ENCODE measurements at regions not wholly inside any gene's neighbourhood (a gene's known extent, or its start where the extent isn't known, plus 50 kb on each side); places are given as distances from the start of the nearest gene placed in this dataset.
A peak's percentile ranks its signal among the peaks of the same experiment; 100 is the strongest.

DNA sequence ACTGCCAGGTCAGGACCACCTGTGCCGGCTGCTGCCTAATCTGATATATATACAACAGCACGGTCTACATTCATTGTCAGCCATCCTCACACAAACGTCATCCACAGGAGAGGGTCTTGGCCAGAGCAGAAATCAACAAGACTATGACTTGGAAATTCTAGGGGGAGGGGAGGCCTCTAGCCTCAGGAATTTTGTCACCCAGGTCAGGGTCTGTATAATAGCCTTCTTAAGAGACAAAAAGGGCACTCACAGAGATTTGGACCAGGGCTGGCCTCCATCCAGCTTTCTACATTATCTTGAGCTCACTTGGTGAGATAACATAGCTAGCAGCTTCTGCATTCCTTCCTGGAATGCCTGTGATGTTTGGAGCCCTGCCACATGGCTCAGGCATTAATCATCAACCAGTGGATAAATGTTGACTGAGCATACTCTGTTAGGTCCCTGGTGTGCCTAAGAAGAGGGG lies 50.4 kb upstream of the CTIF start:
- peak; percentile 92 for DNase-seq (ENCODE audit: low spot score)

- DNase-seq (ENCODE audit: low spot score): no peak
Observed at GRCh38 chr18:48486754-48487153, 52.1 kb upstream of the CTIF start.

- DNase-seq (ENCODE audit: low spot score): no peak
Observed at GRCh38 chr18:48485828-48486405, 52.9 kb upstream of the CTIF start.

DNA sequence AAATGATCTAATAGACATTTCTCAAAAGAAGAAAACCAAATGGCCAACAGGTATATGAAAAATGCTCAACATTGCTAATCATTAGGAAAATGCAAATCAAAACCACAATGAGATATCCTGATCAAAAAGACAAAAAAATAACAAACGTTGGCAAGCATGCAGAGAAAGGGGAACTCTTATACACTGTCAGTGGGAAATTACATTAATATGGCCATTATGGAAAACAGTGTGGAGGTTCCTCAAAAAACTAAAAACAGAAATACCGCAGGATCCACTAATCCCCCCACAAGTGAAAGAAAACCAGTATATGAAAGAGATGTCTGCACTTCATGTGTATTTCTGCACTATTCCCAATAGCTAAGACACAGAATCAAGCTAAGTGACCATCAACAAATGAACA lies 57.7 kb upstream of the CTIF start:
- no peak for DNase-seq (ENCODE audit: low spot score)

DNA sequence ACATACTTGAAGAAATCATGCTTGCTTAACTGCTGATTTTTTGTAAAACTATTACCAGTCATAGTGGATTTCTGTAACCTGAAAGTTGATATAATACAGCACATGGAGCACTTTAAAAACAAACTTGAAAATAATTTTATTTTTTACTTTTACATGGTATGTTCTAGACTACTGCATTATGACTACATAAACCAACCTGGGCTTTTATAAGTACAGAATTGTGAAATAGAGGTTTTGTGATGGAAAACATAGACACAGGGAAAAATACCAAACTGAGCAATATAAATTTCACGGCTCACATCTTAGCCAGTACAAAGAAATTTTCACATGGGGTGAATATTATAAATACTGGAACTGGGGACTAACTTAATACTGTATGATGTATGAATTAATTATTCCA lies 59.3 kb upstream of the CTIF start:
- no peak for DNase-seq (ENCODE audit: low spot score)

GRCh38 chr18:48477348-48477747 lies 61.5 kb upstream of the CTIF start:
- no peak for DNase-seq (ENCODE audit: low spot score)

DNA sequence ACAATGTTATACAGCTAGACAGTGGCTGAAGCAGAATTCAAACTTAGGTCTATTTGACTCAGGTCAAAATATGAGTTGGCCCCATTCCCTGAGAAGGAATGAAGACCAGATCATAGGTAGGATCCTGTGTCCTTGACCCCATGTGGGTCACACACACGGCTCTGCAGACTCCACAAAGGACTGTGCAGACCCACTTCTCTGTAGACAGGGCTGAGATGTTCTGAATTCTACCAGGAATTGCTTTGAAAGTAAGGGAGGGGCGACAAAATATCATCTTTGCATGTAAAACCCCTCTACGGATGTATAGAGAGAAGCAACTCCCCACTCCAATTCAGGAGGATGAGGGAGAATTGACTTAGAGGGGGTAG lies 62.3 kb upstream of the CTIF start:
- DNase-seq (ENCODE audit: low spot score): no peak

- DNase-seq (ENCODE audit: low spot score): peak; percentile 84
Observed at GRCh38 chr18:48475635-48476549, 62.9 kb upstream of the CTIF start.

- DNase-seq (ENCODE audit: low spot score): no peak
Observed at GRCh38 chr18:48473816-48474215, 64.6 kb upstream of the ZBTB7C start.

GRCh38 chr18:48472610-48473009 lies 63.4 kb upstream of the ZBTB7C start:
- no peak for DNase-seq (ENCODE audit: low spot score)

- DNase-seq (ENCODE audit: low spot score): no peak
Observed at GRCh38 chr18:48470484-48471180, 61.4 kb upstream of the ZBTB7C start.

- DNase-seq (ENCODE audit: low spot score): no peak
Observed at GRCh38 chr18:48468151-48468550, 59.0 kb upstream of the ZBTB7C start.

DNA sequence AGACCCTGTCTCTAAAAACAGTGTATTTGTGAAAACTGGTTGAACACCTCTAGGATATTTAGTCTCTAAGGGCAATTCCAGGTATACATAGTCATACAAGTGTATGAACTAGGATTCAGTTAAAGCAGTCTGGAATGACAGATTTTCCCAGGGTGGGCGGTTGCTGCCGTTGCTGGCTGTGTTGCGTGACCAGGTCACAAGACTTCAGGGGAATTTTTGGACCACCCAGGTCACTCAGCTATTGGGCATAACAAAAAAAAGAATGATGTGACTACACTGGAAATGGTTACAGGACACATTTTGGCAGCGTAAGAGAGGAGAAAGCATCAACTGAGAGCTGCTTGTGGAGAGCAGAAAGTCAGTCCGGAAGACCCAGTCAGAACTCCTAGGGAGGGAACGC lies 58.0 kb upstream of the ZBTB7C start:
- DNase-seq (ENCODE audit: low spot score): no peak

DNA sequence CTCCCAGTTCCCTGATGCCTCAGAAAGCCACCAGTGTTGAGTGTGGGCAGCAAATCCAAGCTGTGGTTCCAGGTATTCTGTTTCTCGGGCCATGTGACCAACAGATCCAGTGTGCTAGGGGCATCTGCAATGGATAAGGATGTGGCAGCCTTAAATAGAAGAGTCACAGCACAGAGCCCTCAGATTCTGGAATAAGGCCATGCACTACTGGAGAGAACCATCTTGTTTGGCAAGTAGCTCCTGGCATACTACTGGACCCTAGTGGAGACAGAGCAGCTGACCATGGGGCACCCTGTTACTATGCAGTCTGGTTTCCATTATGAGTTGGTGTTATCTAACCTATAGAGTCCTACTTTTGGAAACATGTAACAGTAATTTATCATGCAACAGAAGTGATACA lies 53.3 kb upstream of the ZBTB7C start:
- no peak for DNase-seq (ENCODE audit: low spot score)

DNA sequence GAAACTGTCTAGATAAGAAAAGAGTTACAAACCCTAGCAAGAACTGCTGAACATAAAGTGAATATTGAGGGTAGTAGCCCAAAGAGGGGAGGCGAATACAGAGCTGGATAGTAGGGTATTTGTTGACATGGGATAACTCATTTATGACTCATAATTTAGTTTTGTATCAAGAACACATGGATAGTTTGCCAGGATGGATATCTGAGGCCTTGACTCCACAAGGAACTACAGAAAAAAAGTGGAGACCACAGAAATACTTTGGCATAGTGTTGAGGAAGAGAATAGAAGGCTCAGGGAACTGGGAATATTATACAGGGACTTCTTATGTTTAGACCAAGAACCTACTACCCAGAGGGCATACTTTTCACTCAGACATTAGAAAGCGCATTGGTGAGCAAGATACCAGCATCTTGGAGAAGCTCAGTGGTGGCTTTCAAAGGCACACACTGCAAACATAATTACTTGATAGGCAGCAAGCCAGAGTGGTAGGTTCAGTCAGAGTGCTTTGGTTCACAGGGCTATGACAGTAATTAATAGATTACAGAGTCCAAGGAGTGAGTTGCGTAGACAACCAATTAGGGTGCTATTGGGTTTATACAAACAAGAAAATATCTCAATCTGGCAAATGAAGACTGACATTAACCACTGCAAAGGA lies 51.9 kb upstream of the ZBTB7C start:
- DNase-seq (ENCODE audit: low spot score): no peak

DNA sequence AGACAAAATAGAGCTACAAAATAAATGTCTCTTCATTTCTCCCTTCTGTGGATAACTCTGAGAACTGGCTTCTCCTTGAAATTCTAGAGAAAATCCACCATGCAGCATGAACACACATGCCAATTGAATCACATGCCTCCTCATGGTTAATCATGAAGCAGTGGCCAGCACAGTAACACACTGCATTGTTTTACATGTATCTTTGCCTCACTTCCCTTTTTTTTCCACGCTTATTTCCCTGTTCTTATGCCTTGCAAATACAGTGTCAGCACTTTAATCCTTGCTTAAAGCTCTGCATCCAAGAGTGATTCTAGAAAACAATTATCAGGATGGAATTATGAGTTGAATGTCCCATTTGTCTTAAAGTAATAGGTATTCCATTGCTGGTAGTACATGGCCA lies 50.3 kb upstream of the ZBTB7C start:
- no peak for DNase-seq (ENCODE audit: low spot score)

DNA sequence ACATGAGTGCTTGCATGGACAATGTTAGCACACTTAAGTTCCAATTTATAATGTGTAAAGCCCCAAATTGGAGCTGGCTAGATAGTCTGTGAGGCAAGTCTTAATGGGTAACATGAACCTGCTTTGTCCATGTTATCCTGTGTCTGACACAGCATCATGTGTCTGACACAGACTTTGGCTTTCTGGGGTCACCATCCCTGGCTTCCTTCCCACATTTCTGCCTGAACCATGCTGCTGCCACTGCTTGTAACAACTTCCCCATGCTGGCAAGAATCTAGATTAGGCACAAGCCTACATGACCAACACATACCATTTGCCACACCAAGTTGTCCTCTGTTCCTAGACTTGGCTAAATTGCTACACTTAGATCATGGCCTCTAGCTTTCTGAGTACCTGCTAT lies 49.8 kb upstream of the ZBTB7C start:
- peak; percentile 41 for DNase-seq (ENCODE audit: low spot score)
